CD4-positive, alpha-beta T cell treated with Interleukin-6 at 100 ng/mL for 8 hours (primary cell): ENCODE measurements at regions not wholly inside any gene's neighbourhood (a gene's known extent, or its start where the extent isn't known, plus 50 kb on each side); places are given as distances from the start of the nearest gene placed in this dataset.
"Not testable (repeated sequence)": the region's sequence is repeated elsewhere in the genome, so short reads cannot be mapped to it uniquely, and the experiment has no call there.

ENCODE experiments used
- DNase-seq: peaks from one replicate; pipeline ENCODE4 v3.0.0-alpha.2; 2020; ENCODE audit warnings: mixed read lengths, low spot score

- no peak for DNase-seq
Measured at GRCh38 chr16:75837264-75837663, 111.0 kb upstream of the CPHXL start.

GRCh38 chr16:75837681-75838080 is 111.4 kb upstream of the CPHXL start:
- DNase-seq: no peak

- DNase-seq: no peak
Measured at GRCh38 chr16:75841517-75841916, 115.2 kb upstream of the CPHXL start.

- no peak for DNase-seq
Measured at GRCh38 chr16:75847172-75847571, 120.9 kb upstream of the CPHXL start.

- no peak for DNase-seq
Measured at GRCh38 chr16:75854152-75854551, 127.9 kb upstream of the CPHXL start.

GRCh38 chr16:75860326-75861053 is 134.2 kb upstream of the CPHXL start:
- DNase-seq: no peak

- DNase-seq: no peak
Measured at GRCh38 chr16:75861311-75862097, 135.2 kb upstream of the CPHXL start.

- DNase-seq: no peak
Measured at GRCh38 chr16:75862098-75862386, 135.8 kb upstream of the CPHXL start.

GRCh38 chr16:75864243-75864642 is 138.0 kb upstream of the CPHXL start:
- DNase-seq: no peak

GRCh38 chr16:75865736-75866135 is 139.4 kb upstream of the CPHXL start:
- DNase-seq: no peak

- DNase-seq: no peak
Measured at GRCh38 chr16:75868636-75869632, 142.6 kb upstream of the CPHXL start.

GRCh38 chr16:75881280-75881679 is 155.0 kb upstream of the CPHXL start:
- not testable (repeated sequence) for DNase-seq

GRCh38 chr16:75899163-75899562 is 172.9 kb upstream of the CPHXL start:
- DNase-seq: no peak

- no peak for DNase-seq
Measured at GRCh38 chr16:75908331-75909117, 182.2 kb upstream of the CPHXL start.

GRCh38 chr16:75909746-75910145 is 183.5 kb upstream of the CPHXL start:
- no peak for DNase-seq

- DNase-seq: no peak
Measured at GRCh38 chr16:75911896-75912295, 185.6 kb upstream of the CPHXL start.

GRCh38 chr16:75913958-75914357 is 187.7 kb upstream of the CPHXL start:
- DNase-seq: no peak

GRCh38 chr16:75916451-75916850 is 190.2 kb upstream of the CPHXL start:
- DNase-seq: no peak

- no peak for DNase-seq
Measured at GRCh38 chr16:75918109-75918508, 191.8 kb upstream of the CPHXL start.

- DNase-seq: no peak
Measured at GRCh38 chr16:75919664-75920063, 193.4 kb upstream of the CPHXL start.

GRCh38 chr16:75921281-75921680 is 195.0 kb upstream of the CPHXL start:
- no peak for DNase-seq

GRCh38 chr16:75922250-75922649 is 196.0 kb upstream of the CPHXL start:
- no peak for DNase-seq
